Erythroblast (primary cell): ENCODE measurements at regions not wholly inside any gene's neighbourhood (a gene's known extent, or its start where the extent isn't known, plus 50 kb on each side); places are given as distances from the start of the nearest gene placed in this dataset.
A peak's percentile ranks its signal among the peaks of the same experiment; 100 is the strongest.
"Not testable (repeated sequence)": the region's sequence is repeated elsewhere in the genome, so short reads cannot be mapped to it uniquely, and the experiment has no call there.

Source experiments
- DNase-seq, 2 experiments: peaks; one replicate each; lab custom pipeline; 2025; lab: John Stamatoyannopoulos, UW
- GATA1 ChIP-seq: IDR thresholded peaks from 2 replicates; pipeline ENCODE4 v1.6.1; 2011; ENCODE audit warnings: low read depth, mild to moderate bottlenecking, control low read depth, low read length, moderate library complexity
- POLR2A ChIP-seq: IDR thresholded peaks from 2 replicates; pipeline ENCODE4 v1.6.1; 2011; ENCODE audit warnings: mild to moderate bottlenecking, low read length

- TF ChIP-seq POLR2A, result no peak
- no peak for TF ChIP-seq GATA1
- no peak for DNase-seq
These were observed 1293.3 kb downstream of the EPHA7 start for GRCh38 chr6:92126088-92126487.

DNA sequence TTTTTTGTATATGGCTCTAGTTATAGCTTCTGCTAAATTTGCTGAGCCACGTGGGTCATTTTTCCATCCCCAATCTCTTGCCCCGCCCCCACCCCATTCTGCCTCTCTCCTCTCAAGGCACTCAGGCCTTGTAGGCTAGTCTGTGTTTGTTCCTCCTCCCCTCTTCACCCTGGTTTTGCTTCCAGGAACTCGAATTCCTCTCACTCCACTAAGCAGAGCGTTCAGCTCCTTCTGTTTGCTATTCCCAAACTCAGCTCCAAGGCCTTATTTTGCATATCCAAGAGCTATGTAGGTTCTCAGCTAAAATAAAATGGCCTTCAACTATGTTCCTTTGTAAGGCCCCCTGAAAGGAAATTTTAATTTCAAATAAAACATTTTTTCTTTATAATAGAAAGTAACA is 1293.7 kb downstream of the EPHA7 start:
- DNase-seq, result no peak
- TF ChIP-seq POLR2A (no peak), GATA1 (no peak)

- TF ChIP-seq POLR2A, result no peak
- TF ChIP-seq GATA1, result no peak
- peak; percentile 1 to 4 for DNase-seq
These were observed 1295.1 kb downstream of the EPHA7 start for GRCh38 chr6:92124200-92124651.

- DNase-seq, result peak in 1 of 2 experiments; percentile 0
These were observed 1296.6 kb downstream of the EPHA7 start for GRCh38 chr6:92122746-92123145.

GRCh38 chr6:92121228-92121627 is 1298.1 kb downstream of the EPHA7 start:
- no peak for DNase-seq
- TF ChIP-seq GATA1 (no peak), POLR2A (no peak)

More at GRCh38 chr6:92122746-92123145, 1296.6 kb downstream of the EPHA7 start:
- no peak for TF ChIP-seq GATA1
- TF ChIP-seq POLR2A, result no peak

DNA sequence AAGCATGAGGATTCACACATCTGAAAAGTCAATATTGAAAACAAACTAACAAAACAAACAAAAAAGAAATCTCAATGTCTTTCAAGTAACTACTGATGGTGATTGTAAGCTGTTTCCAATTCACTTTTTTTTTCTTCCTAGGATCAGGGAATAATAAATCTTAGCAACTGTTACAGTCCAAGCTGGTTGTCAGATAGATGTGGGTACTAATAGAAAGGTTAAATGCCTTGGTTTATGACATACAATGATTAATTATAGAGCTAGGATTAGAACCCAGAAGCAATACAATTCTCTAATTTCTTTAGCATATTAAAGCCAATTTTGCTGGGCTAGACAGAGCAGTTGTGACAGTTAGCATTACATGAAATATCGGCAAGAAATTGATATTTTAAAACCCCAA is 1301.6 kb downstream of the EPHA7 start:
- TF ChIP-seq GATA1 (no peak), POLR2A (no peak)
- DNase-seq, result no peak

- TF ChIP-seq GATA1, result no peak
- no peak for TF ChIP-seq POLR2A
These were observed 1304.6 kb downstream of the EPHA7 start for GRCh38 chr6:92114797-92115196.

GRCh38 chr6:92114091-92114675 is 1305.2 kb downstream of the EPHA7 start:
- TF ChIP-seq POLR2A, result no peak
- no peak for TF ChIP-seq GATA1
- DNase-seq, result no peak

More at GRCh38 chr6:92114797-92115196, 1304.6 kb downstream of the EPHA7 start:
- DNase-seq, result no peak

- no peak for DNase-seq
- TF ChIP-seq GATA1, result no peak
These were observed 1308.0 kb downstream of the EPHA7 start for GRCh38 chr6:92111386-92111785.

DNA sequence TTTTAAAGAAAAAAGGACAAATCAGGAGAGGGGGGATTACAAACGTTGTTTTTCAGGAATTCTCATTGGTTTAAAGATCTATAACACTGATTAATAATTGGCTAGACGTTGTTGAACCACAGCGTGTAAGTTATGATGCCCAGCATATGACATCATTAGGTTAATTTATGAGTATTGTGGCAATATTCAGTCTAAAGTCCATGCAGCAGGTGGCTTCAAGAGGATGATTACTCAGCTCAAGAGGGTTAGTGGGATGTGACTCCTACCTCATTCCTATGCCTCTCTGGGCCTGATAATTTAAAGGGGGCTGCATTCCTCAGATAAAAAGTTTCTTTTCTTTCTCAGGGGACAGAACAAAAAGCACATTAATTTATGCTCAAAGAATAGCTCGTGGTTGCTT is 1309.0 kb downstream of the EPHA7 start:
- TF ChIP-seq POLR2A (no peak), GATA1 (no peak)
- no peak for DNase-seq

DNA sequence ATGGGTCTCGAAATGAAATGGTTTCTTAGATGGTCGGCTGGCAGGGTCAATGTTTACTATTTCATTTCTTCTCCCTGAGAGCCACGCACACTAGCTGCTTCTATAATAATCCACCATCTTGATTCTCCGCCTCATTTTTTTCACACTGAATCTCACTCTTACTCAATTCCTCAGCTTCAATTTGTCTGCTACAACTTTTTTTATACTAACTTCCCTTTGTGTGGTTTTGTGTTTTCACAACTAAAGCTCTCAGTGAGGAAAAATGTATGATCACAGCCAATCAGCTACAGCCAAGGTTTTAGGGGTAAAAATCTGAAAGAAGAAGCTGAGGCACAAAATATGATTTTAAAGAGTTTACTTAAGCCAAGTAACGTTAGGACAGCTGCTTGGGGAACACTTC is 1309.4 kb downstream of the EPHA7 start:
- DNase-seq, result no peak
- TF ChIP-seq GATA1 (no peak), POLR2A (no peak)

- no peak for TF ChIP-seq GATA1
- DNase-seq, result no peak
These were observed 1310.1 kb downstream of the EPHA7 start for GRCh38 chr6:92109256-92109655.

- DNase-seq, result no peak
- TF ChIP-seq POLR2A (no peak), GATA1 (no peak)
These were observed 1332.6 kb downstream of the EPHA7 start for GRCh38 chr6:92086750-92087149.

DNA sequence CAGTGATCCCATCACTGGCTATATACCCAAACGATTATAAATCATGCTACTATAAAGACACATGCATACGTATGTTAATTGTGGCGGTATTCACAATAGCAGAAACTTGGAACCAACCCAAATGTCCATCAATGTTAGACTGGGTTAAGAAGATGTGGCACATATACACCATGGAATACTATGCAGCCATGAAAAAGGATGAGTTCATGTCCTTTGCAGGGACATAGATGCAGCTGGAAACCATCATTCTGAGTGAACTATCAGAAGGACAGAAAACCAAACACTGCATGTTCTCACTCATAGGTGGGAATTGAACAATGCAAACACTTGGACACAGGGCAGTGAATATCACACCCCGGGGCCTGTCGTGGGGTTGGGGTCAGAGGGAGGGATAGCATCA is 1335.4 kb downstream of the EPHA7 start:
- not testable (repeated sequence) for DNase-seq

DNA sequence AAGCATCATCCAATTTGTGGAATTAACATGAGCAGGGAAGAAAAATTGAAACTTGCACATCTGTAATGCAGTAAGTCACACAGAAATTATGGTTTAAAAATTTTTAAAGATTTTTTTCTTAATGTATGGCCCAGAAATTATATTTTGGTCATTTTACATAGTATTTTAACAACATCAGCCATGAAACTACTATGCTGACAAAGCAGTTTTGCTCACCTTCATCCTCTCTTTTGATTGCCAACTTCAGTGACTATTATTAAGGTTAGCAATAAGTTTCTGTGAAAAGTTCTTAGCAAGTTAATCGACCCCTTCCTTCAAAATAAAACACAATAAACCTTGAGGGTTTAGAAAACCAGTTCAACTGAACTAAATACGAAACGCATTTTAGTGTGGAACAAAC is 1347.0 kb downstream of the EPHA7 start:
- TF ChIP-seq GATA1 (no peak), POLR2A (no peak)
- DNase-seq, result no peak

- TF ChIP-seq GATA1 (no peak), POLR2A (no peak)
- DNase-seq, result no peak
These were observed 1349.6 kb downstream of the EPHA7 start for GRCh38 chr6:92069781-92070180.
